ENCODE measurements at regions not wholly inside any gene's neighbourhood (a gene's known extent, or its start where the extent isn't known, plus 50 kb on each side); places are given as distances from the start of the nearest gene placed in this dataset.

- H3K4me3 Mint-ChIP-seq = peak overlapping the region; percentile 40
- no peak for DNase-seq
- no peaks in the 10 kb centered on the region for H3K36me3 ChIP-seq (ENCODE audit: control insufficient read depth, insufficient read depth, low read length)
- H3K27me3 ChIP-seq (ENCODE audit: control insufficient read depth, insufficient read depth, low read length, poor library complexity, severe bottlenecking) = no peaks in the 10 kb centered on the region
- 68 to 94% methylated on average over 2 to 14 of the region's 18 CpGs for WGBS, 2 experiments (ENCODE audit: insufficient coverage in 1 of 2, insufficient read length in 1 of 2)
- no peak for TF ChIP-seq CTCF (conservative IDR thresholded peaks at IDR 0.05)
- H3K36me3 Mint-ChIP-seq (ENCODE audit: low read depth) = no peaks in the 10 kb centered on the region
- peak overlapping the region; percentile 29 for H3K4me3 ChIP-seq (ENCODE audit: low read length)
- H3K4me1 Mint-ChIP-seq = no peaks in the 10 kb centered on the region
- no peaks in the 10 kb centered on the region for H3K9me3 ChIP-seq (ENCODE audit: control insufficient read depth, low read length)
- H3K27ac Mint-ChIP-seq = no peak overlapping the region
- H3K27me3 Mint-ChIP-seq (ENCODE audit: insufficient read depth) = no peaks in the 10 kb centered on the region
- H3K4me1 ChIP-seq (ENCODE audit: control insufficient read depth, insufficient read depth, low read length) = no peaks in the 10 kb centered on the region
- H3K9ac ChIP-seq (ENCODE audit: extremely low read depth, low read length, poor library complexity, severe bottlenecking) = no peak overlapping the region
- H3K27ac ChIP-seq (ENCODE audit: low read depth, low read length) = peak overlapping the region; percentile 67
- peaks cover 2% of the 10 kb centered on the region for H3K9me3 Mint-ChIP-seq
Measured at GRCh38 chr13:106213028-106213757, 322.3 kb downstream of the EFNB2 start.

GRCh38 chr13:106212386-106213010 lies 323.0 kb downstream of the EFNB2 start:
- no peak for TF ChIP-seq CTCF (conservative IDR thresholded peaks at IDR 0.05)
- Mint-ChIP-seq H3K36me3 (ENCODE audit: low read depth) (no peaks in the 10 kb centered on the region), H3K27me3 (ENCODE audit: insufficient read depth) (no peaks in the 10 kb centered on the region), H3K4me1 (no peaks in the 10 kb centered on the region), H3K27ac (no peak overlapping the region), H3K4me3 (no peak overlapping the region), H3K9me3 (no peaks in the 10 kb centered on the region)
- peak overlapping the region; percentile 67 for H3K27ac ChIP-seq (ENCODE audit: low read depth, low read length)
- H3K36me3 ChIP-seq (ENCODE audit: control insufficient read depth, insufficient read depth, low read length) = no peaks in the 10 kb centered on the region
- H3K9ac ChIP-seq (ENCODE audit: extremely low read depth, low read length, poor library complexity, severe bottlenecking) = no peak overlapping the region
- H3K4me3 ChIP-seq (ENCODE audit: low read length) = no peak overlapping the region
- WGBS, 2 experiments (ENCODE audit: insufficient coverage in 1 of 2, insufficient read length in 1 of 2) = 77 to 89% methylated on average over 3 of the region's 3 CpGs
- H3K4me1 ChIP-seq (ENCODE audit: control insufficient read depth, insufficient read depth, low read length) = no peaks in the 10 kb centered on the region
- no peaks in the 10 kb centered on the region for H3K9me3 ChIP-seq (ENCODE audit: control insufficient read depth, low read length)
- no peaks in the 10 kb centered on the region for H3K27me3 ChIP-seq (ENCODE audit: control insufficient read depth, insufficient read depth, low read length, poor library complexity, severe bottlenecking)
- no peak for DNase-seq

GRCh38 chr13:106210324-106210723 lies 325.1 kb downstream of the EFNB2 start:
- Histone ChIP-seq H3K9ac (ENCODE audit: extremely low read depth, low read length, poor library complexity, severe bottlenecking) (no peak overlapping the region), H3K4me3 (ENCODE audit: low read length) (no peak overlapping the region), H3K27ac (ENCODE audit: low read depth, low read length) (no peak overlapping the region), H3K27me3 (ENCODE audit: control insufficient read depth, insufficient read depth, low read length, poor library complexity, severe bottlenecking) (no peaks in the 10 kb centered on the region), H3K9me3 (ENCODE audit: control insufficient read depth, low read length) (no peaks in the 10 kb centered on the region), H3K36me3 (ENCODE audit: control insufficient read depth, insufficient read depth, low read length) (no peaks in the 10 kb centered on the region), H3K4me1 (ENCODE audit: control insufficient read depth, insufficient read depth, low read length) (no peaks in the 10 kb centered on the region)
- WGBS, 2 experiments (ENCODE audit: insufficient coverage in 1 of 2, insufficient read length in 1 of 2) = 83 to 100% methylated on average over 1 to 3 of the region's 3 CpGs
- no peaks in the 10 kb centered on the region for H3K9me3 Mint-ChIP-seq
- TF ChIP-seq CTCF (conservative IDR thresholded peaks at IDR 0.05) = no peak
- peaks cover 7% of the 10 kb centered on the region for H3K4me1 Mint-ChIP-seq
- DNase-seq = no peak
- no peak overlapping the region for H3K27ac Mint-ChIP-seq
- no peaks in the 10 kb centered on the region for H3K27me3 Mint-ChIP-seq (ENCODE audit: insufficient read depth)
- no peak overlapping the region for H3K4me3 Mint-ChIP-seq
- H3K36me3 Mint-ChIP-seq (ENCODE audit: low read depth) = no peaks in the 10 kb centered on the region

Data from endodermal cell (in vitro differentiated cells).